ENCODE measurements at regions not wholly inside any gene's neighbourhood (a gene's known extent, or its start where the extent isn't known, plus 50 kb on each side); places are given as distances from the start of the nearest gene placed in this dataset.

- Histone ChIP-seq H3K9ac (ENCODE audit: low read length) (no peak overlapping the region), H3K79me2 (ENCODE audit: insufficient read depth, low read length) (no peaks in the 10 kb centered on the region), H4K20me1 (ENCODE audit: insufficient read depth, low read length) (no peaks in the 10 kb centered on the region), H3K36me3 (ENCODE audit: insufficient read depth, low read length) (no peaks in the 10 kb centered on the region), H3K9me3 (ENCODE audit: insufficient read depth, low read depth, low read length) (peaks cover 16% of the 10 kb centered on the region), H3K27ac (ENCODE audit: low read depth, low read length) (no peak overlapping the region), H3K4me3 (ENCODE audit: insufficient read depth, low read depth, low read length) (no peak overlapping the region), H2AFZ (ENCODE audit: low read depth, low read length) (no peak overlapping the region), H3K4me1 (ENCODE audit: insufficient read depth, low read length) (no peaks in the 10 kb centered on the region), H3K27me3 (ENCODE audit: insufficient read depth, low read length) (no peaks in the 10 kb centered on the region), H3K4me2 (ENCODE audit: low read length) (no peak overlapping the region)
- Mint-ChIP-seq H3K36me3 (ENCODE audit: low read depth, unreplicated experiment) (peaks cover 8% of the 10 kb centered on the region), H3K27ac (ENCODE audit: unreplicated experiment) (no peak overlapping the region), H3K27me3 (ENCODE audit: low read depth, unreplicated experiment) (peaks cover 2% of the 10 kb centered on the region), H3K4me3 (ENCODE audit: unreplicated experiment) (no peak overlapping the region), H3K4me1 (ENCODE audit: low read depth, unreplicated experiment) (no peaks in the 10 kb centered on the region), H3K9me3 (ENCODE audit: unreplicated experiment) (peaks cover 17% of the 10 kb centered on the region)
- FAIRE-seq (no peak), DNase-seq (ENCODE audit: low read depth) (no peak)
- TF ChIP-seq EZH2 (IDR thresholded peaks at IDR 0.05; ENCODE audit: insufficient read depth, low read length) = no peak
- no peak for TF ChIP-seq CTCF (IDR thresholded peaks at IDR 0.05; ENCODE audit: insufficient read depth, low read depth, low read length)
These were observed 257.8 kb upstream of the DCBLD2 start for GRCh38 chr3:99159220-99159762.

GRCh38 chr3:99145031-99145430 is 243.5 kb upstream of the DCBLD2 start:
- Histone ChIP-seq H3K36me3 (ENCODE audit: insufficient read depth, low read length) (no peaks in the 10 kb centered on the region), H3K27ac (ENCODE audit: low read depth, low read length) (no peak overlapping the region), H3K4me1 (ENCODE audit: insufficient read depth, low read length) (no peaks in the 10 kb centered on the region), H3K79me2 (ENCODE audit: insufficient read depth, low read length) (no peaks in the 10 kb centered on the region), H4K20me1 (ENCODE audit: insufficient read depth, low read length) (no peaks in the 10 kb centered on the region), H3K9ac (ENCODE audit: low read length) (no peak overlapping the region), H3K27me3 (ENCODE audit: insufficient read depth, low read length) (no peaks in the 10 kb centered on the region), H3K9me3 (ENCODE audit: insufficient read depth, low read depth, low read length) (no peaks in the 10 kb centered on the region), H2AFZ (ENCODE audit: low read depth, low read length) (no peak overlapping the region), H3K4me3 (ENCODE audit: insufficient read depth, low read depth, low read length) (no peak overlapping the region), H3K4me2 (ENCODE audit: low read length) (no peak overlapping the region)
- FAIRE-seq (no peak), DNase-seq (ENCODE audit: low read depth) (no peak)
- Mint-ChIP-seq H3K9me3 (ENCODE audit: unreplicated experiment) (peaks cover 14% of the 10 kb centered on the region), H3K4me1 (ENCODE audit: low read depth, unreplicated experiment) (no peaks in the 10 kb centered on the region), H3K36me3 (ENCODE audit: low read depth, unreplicated experiment) (peaks cover 2% of the 10 kb centered on the region), H3K4me3 (ENCODE audit: unreplicated experiment) (no peak overlapping the region), H3K27ac (ENCODE audit: unreplicated experiment) (no peak overlapping the region), H3K27me3 (ENCODE audit: low read depth, unreplicated experiment) (no peaks in the 10 kb centered on the region)
- TF ChIP-seq CTCF (IDR thresholded peaks at IDR 0.05; ENCODE audit: insufficient read depth, low read depth, low read length) = no peak

- Histone ChIP-seq H4K20me1 (ENCODE audit: insufficient read depth, low read length) (no peaks in the 10 kb centered on the region), H3K27ac (ENCODE audit: low read depth, low read length) (no peak overlapping the region), H3K36me3 (ENCODE audit: insufficient read depth, low read length) (no peaks in the 10 kb centered on the region), H3K27me3 (ENCODE audit: insufficient read depth, low read length) (no peaks in the 10 kb centered on the region), H3K4me2 (ENCODE audit: low read length) (no peak overlapping the region), H3K4me3 (ENCODE audit: insufficient read depth, low read depth, low read length) (no peak overlapping the region), H3K9ac (ENCODE audit: low read length) (no peak overlapping the region), H3K4me1 (ENCODE audit: insufficient read depth, low read length) (no peaks in the 10 kb centered on the region), H2AFZ (ENCODE audit: low read depth, low read length) (no peak overlapping the region), H3K9me3 (ENCODE audit: insufficient read depth, low read depth, low read length) (no peaks in the 10 kb centered on the region), H3K79me2 (ENCODE audit: insufficient read depth, low read length) (no peaks in the 10 kb centered on the region)
- Mint-ChIP-seq H3K4me1 (ENCODE audit: low read depth, unreplicated experiment) (no peaks in the 10 kb centered on the region), H3K4me3 (ENCODE audit: unreplicated experiment) (no peak overlapping the region), H3K9me3 (ENCODE audit: unreplicated experiment) (peaks cover 17% of the 10 kb centered on the region), H3K27ac (ENCODE audit: unreplicated experiment) (no peak overlapping the region), H3K27me3 (ENCODE audit: low read depth, unreplicated experiment) (no peaks in the 10 kb centered on the region), H3K36me3 (ENCODE audit: low read depth, unreplicated experiment) (no peaks in the 10 kb centered on the region)
- TF ChIP-seq CTCF (IDR thresholded peaks at IDR 0.05; ENCODE audit: insufficient read depth, low read depth, low read length) (no peak), EZH2 (IDR thresholded peaks at IDR 0.05; ENCODE audit: insufficient read depth, low read length) (no peak)
- DNase-seq (ENCODE audit: low read depth) (no peak), FAIRE-seq (no peak)
These were observed 242.0 kb upstream of the DCBLD2 start for GRCh38 chr3:99143493-99143892.
